ENCODE measurements at regions not wholly inside any gene's neighbourhood (a gene's known extent, or its start where the extent isn't known, plus 50 kb on each side); places are given as distances from the start of the nearest gene placed in this dataset.

- TF ChIP-seq, protein P1, sequence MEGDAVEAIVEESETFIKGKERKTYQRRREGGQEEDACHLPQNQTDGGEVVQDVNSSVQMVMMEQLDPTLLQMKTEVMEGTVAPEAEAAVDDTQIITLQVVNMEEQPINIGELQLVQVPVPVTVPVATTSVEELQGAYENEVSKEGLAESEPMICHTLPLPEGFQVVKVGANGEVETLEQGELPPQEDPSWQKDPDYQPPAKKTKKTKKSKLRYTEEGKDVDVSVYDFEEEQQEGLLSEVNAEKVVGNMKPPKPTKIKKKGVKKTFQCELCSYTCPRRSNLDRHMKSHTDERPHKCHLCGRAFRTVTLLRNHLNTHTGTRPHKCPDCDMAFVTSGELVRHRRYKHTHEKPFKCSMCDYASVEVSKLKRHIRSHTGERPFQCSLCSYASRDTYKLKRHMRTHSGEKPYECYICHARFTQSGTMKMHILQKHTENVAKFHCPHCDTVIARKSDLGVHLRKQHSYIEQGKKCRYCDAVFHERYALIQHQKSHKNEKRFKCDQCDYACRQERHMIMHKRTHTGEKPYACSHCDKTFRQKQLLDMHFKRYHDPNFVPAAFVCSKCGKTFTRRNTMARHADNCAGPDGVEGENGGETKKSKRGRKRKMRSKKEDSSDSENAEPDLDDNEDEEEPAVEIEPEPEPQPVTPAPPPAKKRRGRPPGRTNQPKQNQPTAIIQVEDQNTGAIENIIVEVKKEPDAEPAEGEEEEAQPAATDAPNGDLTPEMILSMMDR (IDR thresholded peaks at IDR 0.05), result no peak
- Histone ChIP-seq H3K27ac (no peak overlapping the region), H3K4me3 (no peak overlapping the region), H3K36me3 (no peaks in the 10 kb centered on the region), H3K27me3 (no peaks in the 10 kb centered on the region), H3K9me3 (peaks cover 0 to 48% (median 8%) of the 10 kb centered on the region in 11 donors), H3K4me1 (no peaks in the 10 kb centered on the region)
- DNase-seq (no peak), ATAC-seq (no peak)
- WGBS, 2 donors, result 75% methylated on average over 4 of the region's 4 CpGs
- intact Hi-C loops (cut with DNase I), result no loop called here
Measured at GRCh38 chr2:125070726-125071505, 1045.8 kb downstream of the CNTNAP5 start.

DNA sequence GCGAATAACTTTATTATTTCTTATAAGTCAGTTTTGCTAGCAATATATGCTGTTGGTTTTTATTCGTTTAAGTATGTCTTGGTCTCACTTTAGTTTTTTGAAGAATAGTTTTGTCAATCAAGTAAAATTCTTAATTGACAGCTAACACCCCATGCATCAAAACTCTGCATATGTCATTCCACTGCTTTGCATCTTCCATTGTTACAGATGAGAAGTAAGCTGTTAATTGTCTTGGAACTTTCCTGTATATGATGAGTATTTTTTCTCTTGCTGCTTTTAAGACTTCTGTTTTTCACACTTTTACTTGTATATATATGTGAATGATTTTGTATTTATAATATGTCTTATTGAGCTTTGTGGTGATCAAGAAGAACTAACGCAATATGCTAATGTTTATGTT is 1048.4 kb downstream of the CNTNAP5 start:
- no peak for DNase-seq
- intact Hi-C loops (cut with DNase I), result no loop called here
- ATAC-seq, result no peak
- Histone ChIP-seq H3K36me3 (no peaks in the 10 kb centered on the region), H3K4me1 (no peaks in the 10 kb centered on the region), H3K27me3 (no peaks in the 10 kb centered on the region), H3K27ac (no peak overlapping the region), H3K9me3 (peaks cover 0 to 58% (median 8%) of the 10 kb centered on the region in 11 donors), H3K4me3 (no peak overlapping the region)
- TF ChIP-seq, protein P1 (IDR thresholded peaks at IDR 0.05), result no peak
- 94 to 96% methylated on average over 3 of the region's 3 CpGs for WGBS, 2 donors

DNA sequence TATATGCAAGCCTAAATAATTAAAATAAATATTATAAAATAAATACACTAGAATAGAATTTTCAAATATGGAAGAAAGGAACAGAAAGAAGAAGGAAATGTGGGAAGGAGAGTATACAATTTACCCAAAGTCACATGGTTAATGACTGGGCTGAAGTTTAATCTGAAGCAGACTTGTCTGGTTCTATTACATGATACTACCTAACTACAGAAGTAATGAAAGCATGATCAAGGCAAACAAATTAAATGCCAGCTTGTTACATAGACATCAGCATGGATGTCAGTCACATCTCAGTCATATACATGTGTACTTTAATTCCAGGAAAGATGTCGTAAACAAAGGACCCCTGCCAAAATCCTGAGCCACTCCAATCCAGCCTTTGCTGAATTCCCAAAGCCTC is 1060.8 kb downstream of the CNTNAP5 start:
- intact Hi-C loops (cut with DNase I), result no loop called here
- Histone ChIP-seq H3K9me3 (peaks cover 0 to 27% (median 0%) of the 10 kb centered on the region in 11 donors), H3K4me3 (no peak overlapping the region), H3K4me1 (no peaks in the 10 kb centered on the region), H3K36me3 (no peaks in the 10 kb centered on the region), H3K27ac (no peak overlapping the region), H3K27me3 (no peaks in the 10 kb centered on the region)
- DNase-seq (no peak), ATAC-seq (no peak)
- TF ChIP-seq, protein P1 (IDR thresholded peaks at IDR 0.05), result no peak
- 79 to 81% methylated on average over 1 of the region's 1 CpG for WGBS, 2 donors

DNA sequence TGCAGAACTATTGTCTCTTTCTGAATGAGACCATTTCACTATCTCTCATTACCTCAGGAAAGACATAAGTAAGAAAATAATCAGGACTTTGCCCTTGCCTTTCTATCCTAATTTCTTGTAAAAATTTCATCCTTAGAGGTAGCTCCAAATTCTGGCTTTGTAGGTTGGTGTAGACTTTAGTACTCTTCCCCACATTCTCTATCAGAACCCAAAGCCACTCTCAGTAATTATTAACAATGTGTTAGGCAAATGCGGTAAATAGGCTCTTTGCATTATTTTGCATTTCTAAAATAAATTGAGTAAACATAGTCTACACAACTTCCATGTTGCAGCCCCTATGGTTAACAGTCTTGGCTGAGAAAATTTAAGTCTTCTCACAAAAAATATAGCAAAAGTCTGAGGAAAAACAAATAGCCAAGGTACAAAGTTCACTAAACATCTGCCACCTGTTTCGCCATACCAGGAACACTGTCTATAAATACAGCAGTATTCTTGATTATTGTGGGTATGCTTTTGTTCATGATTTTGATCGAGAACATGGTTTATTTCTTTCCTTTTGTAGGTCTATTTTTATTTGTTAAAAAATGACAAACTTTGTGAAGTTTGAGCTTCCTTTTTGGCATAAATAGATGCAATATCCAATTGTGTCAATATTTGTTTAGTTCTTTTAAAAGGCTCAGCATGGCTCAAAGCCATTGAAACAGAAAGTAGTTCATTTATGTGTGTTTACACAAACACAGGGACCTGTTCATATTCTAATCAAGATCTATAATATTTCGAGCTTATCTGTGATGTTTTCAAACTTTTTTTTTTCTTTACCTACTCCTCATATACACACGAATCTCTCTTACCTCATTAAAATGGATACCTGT is 1061.5 kb downstream of the CNTNAP5 start:
- intact Hi-C loops (cut with DNase I), result no loop called here
- peaks cover 0 to 27% (median 0%) of the 10 kb centered on the region in 11 donors for H3K9me3 ChIP-seq
- H3K4me3 ChIP-seq, result no peak overlapping the region
- no peak for ATAC-seq
- WGBS, 2 donors, result 74 to 78% methylated on average over 5 of the region's 5 CpGs
- DNase-seq, result no peak
- TF ChIP-seq, protein P1 (IDR thresholded peaks at IDR 0.05), result no peak
- H3K27me3 ChIP-seq, result no peaks in the 10 kb centered on the region
- no peaks in the 10 kb centered on the region for H3K4me1 ChIP-seq
- no peaks in the 10 kb centered on the region for H3K36me3 ChIP-seq
- H3K27ac ChIP-seq, result no peak overlapping the region
